ENCODE measurements at regions not wholly inside any gene's neighbourhood (a gene's known extent, or its start where the extent isn't known, plus 50 kb on each side); places are given as distances from the start of the nearest gene placed in this dataset.

- no peak for TF ChIP-seq EP300 (IDR thresholded peaks at IDR 0.05; ENCODE audit: borderline replicate concordance in 1 of 2, low read depth in 2 of 2, low read length in 2 of 2)
- no peak for TF ChIP-seq GABPA (IDR thresholded peaks at IDR 0.05; ENCODE audit: borderline replicate concordance, insufficient read depth, low read length)
- TF ChIP-seq MAX (IDR thresholded peaks at IDR 0.05) = no peak
- TF ChIP-seq MAFK (IDR thresholded peaks at IDR 0.05; ENCODE audit: low read depth, low read length) = no peak
- TF ChIP-seq CHD7 (IDR thresholded peaks at IDR 0.05; ENCODE audit: insufficient replicate concordance, low read length) = no peak
- TF ChIP-seq ASH2L (IDR thresholded peaks at IDR 0.05; ENCODE audit: low read length) = no peak
These were observed 135.2 kb downstream of the HRH4 start (continued) for GRCh38 chr18:24595561-24596031.
